ENCODE measurements at regions not wholly inside any gene's neighbourhood (a gene's known extent, or its start where the extent isn't known, plus 50 kb on each side); places are given as distances from the start of the nearest gene placed in this dataset.
"Not testable (repeated sequence)": the region's sequence is repeated elsewhere in the genome, so short reads cannot be mapped to it uniquely, and the experiment has no call there.

- intact Hi-C loops (cut with micrococcal nuclease) = no loop called here
These were observed 679.4 kb downstream of the TOX3 start for GRCh38 chr16:51867386-51868065.

GRCh38 chr16:51864575-51864974 lies 682.4 kb downstream of the TOX3 start:
- intact Hi-C loops (cut with micrococcal nuclease) = no loop called here

GRCh38 chr16:51854401-51854951 lies 692.5 kb downstream of the TOX3 start:
- intact Hi-C loops (cut with micrococcal nuclease) = no loop called here

- intact Hi-C loops (cut with micrococcal nuclease) = no loop called here
These were observed 693.4 kb downstream of the TOX3 start for GRCh38 chr16:51853586-51853985.

- intact Hi-C loops (cut with micrococcal nuclease) = no loop called here
These were observed 694.1 kb downstream of the TOX3 start for GRCh38 chr16:51852892-51853291.

GRCh38 chr16:51851111-51851510 lies 695.8 kb downstream of the TOX3 start:
- intact Hi-C loops (cut with micrococcal nuclease) = no loop called here

GRCh38 chr16:51849715-51850114 lies 697.2 kb downstream of the TOX3 start:
- intact Hi-C loops (cut with micrococcal nuclease) = no loop called here

- intact Hi-C loops (cut with micrococcal nuclease) = no loop called here
These were observed 694.7 kb upstream of the SALL1 start for GRCh38 chr16:51845586-51846305.

- intact Hi-C loops (cut with micrococcal nuclease) = no loop called here
These were observed 688.8 kb upstream of the SALL1 start for GRCh38 chr16:51839727-51840462.

- intact Hi-C loops (cut with micrococcal nuclease) = no loop called here
These were observed 683.7 kb upstream of the SALL1 start for GRCh38 chr16:51834794-51835193.

GRCh38 chr16:51834133-51834532 lies 683.1 kb upstream of the SALL1 start:
- intact Hi-C loops (cut with micrococcal nuclease) = no loop called here

- intact Hi-C loops (cut with micrococcal nuclease) = no loop called here
These were observed 680.7 kb upstream of the SALL1 start for GRCh38 chr16:51831595-51832367.

GRCh38 chr16:51831034-51831433 lies 680.0 kb upstream of the SALL1 start:
- intact Hi-C loops (cut with micrococcal nuclease) = not testable (repeated sequence)

GRCh38 chr16:51825779-51826178 lies 674.7 kb upstream of the SALL1 start:
- intact Hi-C loops (cut with micrococcal nuclease) = no loop called here

- intact Hi-C loops (cut with micrococcal nuclease) = no loop called here
These were observed 671.4 kb upstream of the SALL1 start for GRCh38 chr16:51822471-51822870.

- intact Hi-C loops (cut with micrococcal nuclease) = no loop called here
These were observed 670.5 kb upstream of the SALL1 start for GRCh38 chr16:51821527-51821926.

GRCh38 chr16:51820176-51820575 lies 669.1 kb upstream of the SALL1 start:
- intact Hi-C loops (cut with micrococcal nuclease) = no loop called here

GRCh38 chr16:51818342-51818944 lies 667.4 kb upstream of the SALL1 start:
- intact Hi-C loops (cut with micrococcal nuclease) = loop anchor here (1.0 kb wide), 1 partner anchor 164 kb away; no protein-coding TSS in a partner anchor

GRCh38 chr16:51816929-51817328 lies 665.9 kb upstream of the SALL1 start:
- intact Hi-C loops (cut with micrococcal nuclease) = no loop called here

GRCh38 chr16:51815523-51815922 lies 664.5 kb upstream of the SALL1 start:
- intact Hi-C loops (cut with micrococcal nuclease) = no loop called here

GRCh38 chr16:51814617-51815016 lies 663.5 kb upstream of the SALL1 start:
- intact Hi-C loops (cut with micrococcal nuclease) = no loop called here

All from T-helper 1 cell treated with Interleukin-12 subunit alpha and Interleukin-12 subunit beta and Interleukin-4 antibody, amounts not matched to agents 30 ng/mL and 1 ng/mL, for 36 hours (primary cell).